Stimulated activated naive CD8-positive, alpha-beta T cell treated with anti-CD3 and anti-CD28 coated beads, Interleukin-15, Interleukin-2, amounts not matched to agents 100 U/mL and 50 U/mL, for 24 hours (primary cell): ENCODE measurements at regions not wholly inside any gene's neighbourhood (a gene's known extent, or its start where the extent isn't known, plus 50 kb on each side); places are given as distances from the start of the nearest gene placed in this dataset.

Experiments
- ATAC-seq: fragments of 150-1000 bp; cut with Tn5 transposase; one replicate; pipeline ENCODE4 v1.10.0; 2021
- DNase-seq: peaks from one replicate; pipeline ENCODE4 v3.0.0; 2021

- no peak for ATAC-seq
- DNase-seq: no peak
These were observed 133.5 kb downstream of the C16orf95 start for GRCh38 chr16:87183647-87184046.

- ATAC-seq (no peak), DNase-seq (no peak)
These were observed 131.9 kb downstream of the C16orf95 start for GRCh38 chr16:87185308-87185707.

GRCh38 chr16:87185983-87186382 is 131.2 kb downstream of the C16orf95 start:
- no peak for ATAC-seq

GRCh38 chr16:87186446-87186845 is 130.7 kb downstream of the C16orf95 start:
- DNase-seq (no peak), ATAC-seq (no peak)

More at GRCh38 chr16:87185983-87186382, 131.2 kb downstream of the C16orf95 start:
- DNase-seq: no peak

GRCh38 chr16:87186876-87187533 is 130.2 kb downstream of the C16orf95 start:
- ATAC-seq (no peak), DNase-seq (no peak)

- DNase-seq (no peak), ATAC-seq (no peak)
These were observed 129.1 kb downstream of the C16orf95 start for GRCh38 chr16:87188104-87188503.

GRCh38 chr16:87189426-87189825 is 127.8 kb downstream of the C16orf95 start:
- no peak for ATAC-seq
- no peak for DNase-seq

- DNase-seq: no peak
These were observed 126.6 kb downstream of the C16orf95 start for GRCh38 chr16:87190288-87191230.

GRCh38 chr16:87192452-87193073 is 124.6 kb downstream of the C16orf95 start:
- DNase-seq: no peak
- no peak for ATAC-seq

More at GRCh38 chr16:87190288-87191230, 126.6 kb downstream of the C16orf95 start:
- no peak for ATAC-seq

GRCh38 chr16:87194172-87194571 is 123.0 kb downstream of the C16orf95 start:
- DNase-seq: no peak
- no peak for ATAC-seq

- ATAC-seq (no peak), DNase-seq (no peak)
These were observed 122.0 kb downstream of the C16orf95 start for GRCh38 chr16:87195161-87195560.

- ATAC-seq (no peak), DNase-seq (no peak)
These were observed 121.0 kb downstream of the C16orf95 start for GRCh38 chr16:87196231-87196630.

- ATAC-seq (no peak), DNase-seq (no peak)
These were observed 120.5 kb downstream of the C16orf95 start for GRCh38 chr16:87196661-87197060.

- DNase-seq: no peak
- no peak for ATAC-seq
These were observed 118.8 kb downstream of the C16orf95 start for GRCh38 chr16:87198328-87198832.

- ATAC-seq: no peak
- DNase-seq: no peak
These were observed 118.3 kb downstream of the C16orf95 start for GRCh38 chr16:87198881-87199280.

- DNase-seq: no peak
- ATAC-seq: no peak
These were observed 117.8 kb downstream of the C16orf95 start for GRCh38 chr16:87199379-87199778.

- ATAC-seq (no peak), DNase-seq (no peak)
These were observed 117.3 kb downstream of the C16orf95 start for GRCh38 chr16:87199901-87200300.

- no peak for DNase-seq
- ATAC-seq: no peak
These were observed 116.6 kb downstream of the C16orf95 start for GRCh38 chr16:87200637-87201036.

- no peak for ATAC-seq
- DNase-seq: no peak
These were observed 116.1 kb downstream of the C16orf95 start for GRCh38 chr16:87201052-87201451.

- no peak for ATAC-seq
- no peak for DNase-seq
These were observed 115.4 kb downstream of the C16orf95 start for GRCh38 chr16:87201790-87202189.

GRCh38 chr16:87202346-87202745 is 114.8 kb downstream of the C16orf95 start:
- no peak for ATAC-seq
- no peak for DNase-seq

GRCh38 chr16:87203060-87203656 is 114.0 kb downstream of the C16orf95 start:
- DNase-seq (peak; percentile 68), ATAC-seq (peak; percentile 75)
